Prostate gland (tissue), 2 donors: ENCODE measurements at regions not wholly inside any gene's neighbourhood (a gene's known extent, or its start where the extent isn't known, plus 50 kb on each side); places are given as distances from the start of the nearest gene placed in this dataset.

Experiments
- CTCF ChIP-seq, 4 experiments: fragments of 200-600 bp in 2 of 4; fragments of 450-650 bp in 2 of 4; sonication (generic) in 2 of 4; IDR thresholded peaks; 1 replicate in 3 of 4; 2 replicates in 1 of 4; pipeline ENCODE4 v1.5.1; 2016 to 2019; ENCODE audit warnings: antibody characterized with exemption in 4 of 4, mild to moderate bottlenecking in 2 of 4, moderate library complexity in 2 of 4
- POLR2A ChIP-seq: fragments of 450-650 bp; IDR thresholded peaks from one replicate; pipeline ENCODE4 v1.6.1; 2016; ENCODE audit warnings: antibody characterized with exemption, mild to moderate bottlenecking
- POLR2AphosphoS5 ChIP-seq: sonication (generic); formaldehyde crosslinking; IDR thresholded peaks from one replicate; pipeline ENCODE4 v1.6.1; 2017; ENCODE audit warnings: antibody characterized with exemption

GRCh38 chr2:53131416-53131815, 636.2 kb upstream of the CHAC2 start:
- TF ChIP-seq CTCF (IDR thresholded peaks at IDR 0.05) (no peak), POLR2A (no peak), POLR2AphosphoS5 (no peak)
